Stromal cell of bone marrow (primary cell): ENCODE measurements at regions not wholly inside any gene's neighbourhood (a gene's known extent, or its start where the extent isn't known, plus 50 kb on each side); places are given as distances from the start of the nearest gene placed in this dataset.

Experiments
- DNase-seq: peaks from one replicate; pipeline ENCODE4 v3.0.0-alpha.2; 2012; ENCODE audit warnings: low read depth

GRCh38 chr18:51399491-51400122, 202.1 kb upstream of the MEX3C start:
- DNase-seq = no peak

GRCh38 chr18:51400721-51401120, 203.2 kb upstream of the MEX3C start:
- DNase-seq = no peak

GRCh38 chr18:51401912-51402311, 204.4 kb upstream of the MEX3C start:
- DNase-seq = no peak

- DNase-seq = no peak
Measured at GRCh38 chr18:51404620-51405019, 207.1 kb upstream of the MEX3C start.

GRCh38 chr18:51405683-51406477, 208.4 kb upstream of the MEX3C start:
- DNase-seq = no peak

GRCh38 chr18:51417643-51418483, 220.4 kb upstream of the MEX3C start:
- no peak for DNase-seq

GRCh38 chr18:51425475-51425874, 228.0 kb upstream of the MEX3C start:
- no peak for DNase-seq

- DNase-seq = no peak
Measured at GRCh38 chr18:51425889-51426288, 228.4 kb upstream of the MEX3C start.

- no peak for DNase-seq
Measured at GRCh38 chr18:51426996-51427395, 229.5 kb upstream of the MEX3C start.

- no peak for DNase-seq
Measured at GRCh38 chr18:51429644-51430043, 232.2 kb upstream of the MEX3C start.

GRCh38 chr18:51430538-51430937, 233.1 kb upstream of the MEX3C start:
- no peak for DNase-seq

GRCh38 chr18:51433296-51433695, 235.8 kb upstream of the MEX3C start:
- no peak for DNase-seq

GRCh38 chr18:51433881-51434280, 236.4 kb upstream of the MEX3C start:
- DNase-seq = no peak

- DNase-seq = no peak
Measured at GRCh38 chr18:51437280-51438271, 240.1 kb upstream of the MEX3C start.

GRCh38 chr18:51438797-51439350, 241.4 kb upstream of the MEX3C start:
- no peak for DNase-seq

GRCh38 chr18:51442012-51442411, 244.5 kb upstream of the MEX3C start:
- no peak for DNase-seq

- DNase-seq = no peak
Measured at GRCh38 chr18:51446571-51447210, 249.2 kb upstream of the MEX3C start.

GRCh38 chr18:51447351-51448342, 250.2 kb upstream of the MEX3C start:
- DNase-seq = no peak

- DNase-seq = no peak
Measured at GRCh38 chr18:51448949-51449348, 251.5 kb upstream of the MEX3C start.
